GM19467 (cell line): ENCODE measurements at regions not wholly inside any gene's neighbourhood (a gene's known extent, or its start where the extent isn't known, plus 50 kb on each side); places are given as distances from the start of the nearest gene placed in this dataset.
"Not testable (repeated sequence)": the region's sequence is repeated elsewhere in the genome, so short reads cannot be mapped to it uniquely, and the experiment has no call there.

ENCODE experiments used
- ATAC-seq: cut with Tn5 transposase; IDR thresholded peaks from one replicate; pipeline ENCODE4 v1.9.1; 2021; ENCODE audit warnings: mild to moderate bottlenecking, moderate library complexity; ENCODE audit not compliant: unreplicated experiment

GRCh38 chr1:208977012-208977411 lies 606.5 kb upstream of the CAMK1G start:
- ATAC-seq = no peak

DNA sequence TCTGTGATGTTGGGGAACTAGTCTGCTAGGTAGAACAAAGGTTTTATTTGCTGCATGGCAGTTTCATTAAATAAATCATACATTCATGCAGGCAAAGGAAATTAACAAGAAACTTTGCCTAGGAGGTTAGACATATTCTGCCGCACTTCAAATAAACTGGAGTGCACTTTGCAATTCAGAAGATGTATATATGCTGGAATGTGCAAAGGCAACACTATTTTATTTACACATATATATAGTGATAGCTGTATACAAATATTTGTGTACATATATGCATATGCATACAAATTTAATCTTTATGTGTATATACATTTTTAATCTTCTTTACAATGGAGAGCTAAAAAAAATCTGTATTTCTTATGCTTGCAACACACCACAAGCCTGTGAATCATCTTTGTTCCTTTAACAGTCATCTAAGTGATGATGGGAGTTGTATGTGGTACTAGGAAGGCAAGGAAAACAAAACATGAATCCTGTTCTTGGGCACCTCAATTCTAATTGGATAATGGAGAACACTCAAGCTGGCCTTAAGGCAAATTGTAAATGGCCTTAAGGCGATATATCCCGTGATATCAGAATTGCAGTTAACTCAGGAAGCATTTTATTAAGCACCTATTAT lies 605.8 kb upstream of the CAMK1G start:
- ATAC-seq = no peak

- no peak for ATAC-seq
These were observed 603.7 kb upstream of the CAMK1G start for GRCh38 chr1:208979776-208980175.

DNA sequence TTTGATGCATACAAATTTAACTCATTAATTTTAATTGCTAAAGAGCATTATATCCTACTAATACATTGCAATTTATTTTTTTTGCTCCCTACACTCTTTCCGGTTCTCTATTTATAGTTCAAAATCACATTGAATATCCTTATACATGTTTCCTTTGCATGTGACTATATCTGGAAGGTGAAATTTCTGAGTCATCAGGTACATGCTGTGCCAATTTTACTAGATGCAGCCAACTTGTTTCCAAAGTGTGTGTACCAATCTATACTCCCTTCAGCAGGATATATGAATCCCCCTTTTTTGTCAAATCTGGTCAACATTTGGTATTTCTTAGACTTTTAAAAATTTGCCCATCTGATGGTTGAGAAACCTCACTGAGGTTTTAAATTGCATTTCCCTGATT lies 602.9 kb upstream of the CAMK1G start:
- no peak for ATAC-seq

- ATAC-seq = no peak
These were observed 598.3 kb upstream of the CAMK1G start for GRCh38 chr1:208985231-208985630.

DNA sequence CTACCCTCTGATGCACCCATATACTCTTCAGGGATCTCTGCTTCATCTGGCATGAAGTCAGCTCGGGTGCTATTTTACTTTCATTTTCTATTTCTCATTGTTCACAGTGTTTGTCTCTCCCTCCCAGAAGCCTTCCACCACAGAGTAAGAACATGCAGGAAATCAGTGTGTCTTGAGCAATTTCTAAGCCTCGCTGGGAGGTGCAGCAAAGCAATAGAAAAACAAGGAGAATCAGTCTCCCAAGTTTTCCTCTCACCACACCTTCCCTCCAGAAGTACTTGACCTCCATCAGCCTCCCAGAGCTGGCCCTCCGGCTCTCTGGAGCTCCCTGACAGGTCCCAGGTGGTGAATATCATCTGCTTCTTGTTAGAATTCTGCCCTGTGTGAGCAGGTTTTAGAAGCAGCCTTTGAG lies 594.7 kb upstream of the CAMK1G start:
- peak; percentile 99 for ATAC-seq

DNA sequence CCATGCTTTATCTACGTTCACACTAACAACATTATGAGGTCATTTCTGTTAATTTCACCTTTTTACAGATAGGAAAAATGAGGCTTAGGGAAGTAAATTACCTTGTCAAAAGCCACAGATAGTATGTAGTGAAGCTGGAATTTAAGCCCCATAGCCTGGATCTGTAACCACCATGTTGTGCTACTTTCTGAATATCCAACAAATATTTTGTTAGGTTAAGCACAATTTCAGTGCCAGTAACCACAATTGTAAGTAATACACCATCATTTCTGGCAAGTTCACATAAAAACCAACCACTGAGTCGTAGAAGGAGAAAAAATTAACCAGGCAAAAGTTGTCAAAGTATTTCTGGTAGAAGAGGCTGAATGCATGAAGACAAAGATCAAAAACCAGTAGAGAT lies 593.1 kb upstream of the CAMK1G start:
- no peak for ATAC-seq

DNA sequence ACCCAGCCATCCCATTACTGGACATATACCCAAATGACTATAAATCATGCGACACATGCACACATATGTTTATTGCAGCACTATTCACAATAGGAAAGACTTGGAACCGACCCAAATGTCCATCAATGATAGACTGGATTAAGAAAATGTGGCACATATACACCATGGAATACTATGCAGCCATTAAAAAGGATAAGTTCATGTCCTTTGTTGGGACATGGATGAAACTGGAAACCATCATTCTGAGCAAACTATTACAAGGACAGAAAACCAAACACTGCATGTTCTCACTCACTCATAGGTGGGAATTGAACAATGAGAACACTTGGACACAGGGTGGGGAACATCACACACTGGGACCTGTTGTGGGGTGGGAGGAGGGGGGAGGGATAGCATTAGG lies 586.5 kb upstream of the CAMK1G start:
- ATAC-seq = not testable (repeated sequence)

- ATAC-seq = no peak
These were observed 585.7 kb upstream of the CAMK1G start for GRCh38 chr1:208997726-208998312.

GRCh38 chr1:209008586-209008985 lies 574.9 kb upstream of the CAMK1G start:
- no peak for ATAC-seq

DNA sequence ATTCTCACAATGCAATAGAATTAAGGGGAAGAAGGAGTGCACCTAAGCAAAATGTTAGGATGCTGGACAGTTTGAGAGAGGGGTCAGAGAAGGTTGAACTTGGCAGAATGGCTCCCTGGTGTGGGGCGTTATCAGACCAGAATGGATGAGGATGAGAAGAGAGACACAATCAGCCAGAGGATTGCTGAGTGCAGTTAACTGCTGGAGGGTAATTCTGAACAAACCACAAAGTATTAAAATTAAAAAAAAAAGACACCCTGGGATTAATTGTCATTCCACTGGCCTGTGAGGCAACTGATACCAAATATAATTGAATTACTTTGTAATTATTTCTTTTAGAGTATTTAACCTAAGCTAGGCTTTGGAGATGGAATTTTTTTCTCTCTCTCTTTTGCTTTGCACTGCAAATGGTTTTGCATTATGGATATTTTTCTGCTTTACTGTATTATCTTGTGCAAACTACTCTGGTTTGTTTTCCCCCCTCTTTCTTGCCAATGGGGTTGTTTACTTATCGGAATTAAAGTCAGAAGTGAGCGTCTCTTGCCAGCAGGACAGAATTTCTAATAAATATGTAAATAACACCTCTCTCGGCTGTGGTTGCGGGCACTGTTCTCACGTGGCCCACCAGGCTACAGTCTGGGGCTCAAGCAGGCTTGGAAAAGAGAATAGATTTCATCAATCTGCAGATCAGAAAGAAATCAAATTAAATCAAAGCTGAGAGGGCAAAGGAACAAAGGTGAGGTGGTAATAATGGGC lies 572.9 kb upstream of the CAMK1G start:
- no peak for ATAC-seq

DNA sequence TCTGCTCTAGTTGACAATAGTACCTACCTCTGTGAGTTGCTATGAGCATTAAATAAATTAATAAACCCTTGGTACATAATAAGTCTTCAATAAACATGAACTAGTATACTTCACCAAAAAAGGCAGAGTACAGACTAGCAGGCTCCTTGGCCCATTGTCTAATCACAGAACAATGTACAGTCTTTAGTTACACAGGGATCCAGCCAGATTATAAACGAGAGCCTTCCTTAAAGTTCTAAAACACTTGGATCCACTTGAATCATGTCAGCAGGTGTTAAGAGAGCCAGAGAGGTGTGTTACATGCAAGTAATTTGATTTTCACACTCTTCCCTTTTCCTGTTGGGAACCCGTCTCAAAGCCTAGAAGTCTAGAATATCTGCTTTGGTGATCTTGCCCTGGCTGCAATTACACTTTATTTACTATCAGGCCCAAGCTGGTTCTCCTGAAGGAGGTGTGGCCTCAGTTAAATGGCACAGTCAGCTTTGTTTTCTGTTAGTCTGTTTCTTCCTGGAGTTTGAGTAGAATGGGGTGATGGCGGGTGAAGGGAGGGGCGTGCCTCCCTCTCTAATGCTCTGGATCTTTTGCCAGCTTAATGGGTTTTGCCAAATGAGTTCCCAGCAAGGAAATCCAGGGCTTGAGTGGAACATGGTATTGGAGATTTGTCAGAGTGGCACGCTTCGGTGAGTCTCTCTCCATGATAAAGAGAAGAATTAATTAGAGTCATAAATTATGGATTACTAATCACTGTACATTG lies 570.9 kb upstream of the CAMK1G start:
- no peak for ATAC-seq

- ATAC-seq = no peak
These were observed 568.4 kb upstream of the CAMK1G start for GRCh38 chr1:209015092-209015491.

DNA sequence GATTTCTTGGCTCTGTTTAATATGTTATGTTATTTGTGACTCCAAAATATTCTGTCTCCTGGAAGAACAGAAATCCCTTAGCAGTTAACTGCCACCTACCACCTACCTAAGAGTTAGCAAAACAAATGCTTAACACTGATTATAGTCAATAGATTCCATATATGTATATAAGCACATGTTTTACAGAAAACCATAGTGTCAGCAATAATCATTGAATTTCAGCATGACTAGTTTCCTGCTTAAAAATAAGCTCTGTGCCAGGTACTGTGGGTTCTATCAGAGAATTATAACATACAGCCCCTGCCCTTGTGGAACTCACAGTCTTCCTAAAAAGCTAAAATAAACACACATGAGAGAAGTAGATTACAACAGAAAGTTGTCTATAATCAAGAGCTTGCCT lies 561.9 kb upstream of the CAMK1G start:
- no peak for ATAC-seq

DNA sequence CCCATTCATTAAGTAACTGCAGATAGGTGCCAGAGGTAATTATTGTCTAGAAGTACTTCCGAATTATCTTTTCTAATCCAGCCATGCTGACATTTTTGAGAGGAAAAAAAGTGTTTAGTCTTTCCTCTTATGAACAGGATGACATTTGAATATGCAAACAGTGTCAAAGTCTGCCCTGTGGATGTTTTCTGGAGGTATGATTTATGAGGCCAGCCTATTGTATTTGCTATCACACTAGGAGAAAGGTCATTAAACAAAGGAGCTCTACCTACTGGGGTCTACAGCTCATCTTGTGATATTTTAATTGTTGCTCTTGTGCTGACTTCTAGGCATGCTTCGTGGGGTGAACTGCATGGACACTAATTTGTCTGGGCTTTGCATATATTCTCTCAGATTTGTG lies 559.7 kb upstream of the CAMK1G start:
- ATAC-seq = no peak

DNA sequence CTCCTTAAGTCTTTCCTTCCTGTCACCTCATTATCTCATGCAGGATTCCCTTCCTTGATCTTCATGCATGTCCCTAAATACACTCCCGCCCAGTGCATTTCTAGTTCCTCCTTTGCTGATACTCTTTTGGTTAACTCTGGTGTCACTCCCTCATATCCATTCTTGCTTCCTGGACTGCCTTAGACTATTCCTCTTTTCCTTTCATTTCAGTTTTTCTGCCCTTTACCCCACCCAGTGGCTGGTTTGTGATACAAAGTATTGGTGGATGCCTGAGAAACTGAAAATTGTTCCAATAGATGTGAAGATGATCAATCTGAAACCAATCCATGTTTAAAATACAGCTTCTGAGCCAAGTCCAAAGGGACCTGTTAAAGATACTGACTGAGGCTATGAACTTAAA lies 553.8 kb upstream of the CAMK1G start:
- ATAC-seq = no peak

DNA sequence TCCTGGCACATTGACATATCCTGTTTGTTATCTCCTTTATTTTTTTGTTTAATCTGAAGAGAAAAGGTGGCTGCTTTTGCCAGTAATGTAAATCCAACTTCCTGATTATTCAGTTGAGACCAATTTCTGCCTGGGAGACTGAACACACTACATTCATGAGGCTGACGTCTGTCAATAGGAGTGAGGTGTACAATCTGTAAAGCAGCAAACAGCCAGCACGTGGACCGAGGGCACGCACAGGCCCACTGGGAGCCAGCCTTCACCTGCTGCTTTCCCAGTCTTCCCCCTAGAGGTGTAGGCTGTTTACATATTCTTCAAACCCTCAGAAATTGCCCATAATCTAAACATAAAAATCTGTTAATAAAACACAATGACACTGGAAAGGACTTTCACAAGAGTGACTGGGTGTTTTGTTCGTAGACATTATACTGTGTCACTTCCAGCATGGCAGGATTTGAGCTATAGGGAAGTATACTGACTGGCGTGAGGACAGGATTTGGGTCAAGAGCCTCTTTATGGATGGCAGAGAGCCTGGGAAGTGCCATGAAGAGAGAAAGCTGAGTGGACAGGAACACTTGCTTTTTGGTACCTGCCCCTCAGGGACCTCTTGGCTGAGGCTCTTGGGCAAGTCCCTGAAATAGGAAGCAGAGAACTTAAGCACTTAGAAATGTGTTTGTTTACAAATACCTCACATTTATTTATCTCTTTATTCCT lies 552.9 kb upstream of the CAMK1G start:
- no peak for ATAC-seq

GRCh38 chr1:209037064-209037463 lies 546.5 kb upstream of the CAMK1G start:
- no peak for ATAC-seq

DNA sequence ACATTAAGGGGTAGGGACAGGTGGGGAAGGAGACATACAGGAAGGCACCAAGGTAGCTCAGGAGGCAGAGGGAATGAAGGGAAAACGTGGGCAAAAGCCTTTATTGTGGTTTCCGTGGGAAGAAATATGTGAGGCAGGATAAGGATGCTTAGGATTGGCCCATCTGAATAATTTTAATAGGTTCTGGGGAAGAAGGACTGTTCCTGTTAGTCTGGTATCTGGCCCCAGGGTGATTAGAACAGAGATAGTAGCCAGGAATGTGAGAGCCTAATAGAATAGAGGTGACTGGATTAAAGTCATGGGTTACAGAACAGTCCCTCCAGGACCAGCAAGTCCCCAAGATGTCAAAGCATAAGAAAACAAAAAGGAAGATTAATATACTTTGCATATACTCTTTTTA lies 545.2 kb upstream of the CAMK1G start:
- no peak for ATAC-seq

DNA sequence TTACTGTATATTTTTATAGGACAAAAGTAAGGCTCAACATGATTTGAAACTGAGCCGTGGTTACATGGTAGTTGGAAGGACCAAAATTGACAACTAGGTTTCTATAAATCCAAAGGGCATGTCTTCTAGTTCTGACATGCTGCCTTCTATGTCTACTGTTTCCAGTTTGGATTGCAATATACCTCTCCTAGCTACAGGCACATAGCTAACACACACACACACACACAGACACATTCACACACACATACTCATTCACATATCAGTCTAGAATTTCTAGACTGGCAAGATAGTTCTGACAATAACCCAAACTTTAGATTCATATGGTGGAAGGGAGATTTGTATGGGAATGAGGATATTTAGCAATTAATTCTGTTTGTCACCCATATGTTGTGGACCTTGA lies 544.8 kb upstream of the CAMK1G start:
- no peak for ATAC-seq

DNA sequence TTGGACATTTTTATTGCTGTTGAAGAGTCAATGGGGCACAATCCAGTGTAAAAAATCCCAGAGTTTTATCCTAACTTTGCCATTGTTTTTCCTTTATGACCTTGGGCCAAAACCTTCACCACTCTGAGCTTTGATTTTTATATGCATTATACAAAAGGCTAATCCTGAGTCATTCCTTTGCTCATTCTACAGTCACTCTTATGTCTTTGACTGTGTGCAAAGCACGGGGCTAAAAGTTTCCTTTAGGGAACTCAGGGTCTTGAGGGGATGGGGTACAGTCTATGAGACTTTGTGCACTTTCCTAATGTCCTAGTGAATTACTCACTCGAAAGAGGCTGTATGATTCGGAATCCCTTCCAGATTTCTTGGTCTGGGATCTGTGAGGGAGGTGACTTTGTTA lies 543.2 kb upstream of the CAMK1G start:
- no peak for ATAC-seq
